A549 (cell line): ENCODE measurements at regions not wholly inside any gene's neighbourhood (a gene's known extent, or its start where the extent isn't known, plus 50 kb on each side); places are given as distances from the start of the nearest gene placed in this dataset.

Experiments
- BHLHE40 ChIP-seq: IDR thresholded peaks from 2 replicates; pipeline ENCODE4 v1.6.1; 2012; ENCODE audit warnings: low read depth, low read length, inconsistent platforms
- CEBPB ChIP-seq, 2 experiments: fragments of >200 bp in 1 of 2; sonication (Bioruptor Twin) in 1 of 2; formaldehyde crosslinking in 1 of 2; IDR thresholded peaks; 2 replicates each; pipeline ENCODE4 v1.6.1; 2012 to 2016
- CHD2 ChIP-seq: fragments of 150-350 bp; IDR thresholded peaks from 2 replicates; pipeline ENCODE4 v1.6.1; 2014; ENCODE audit warnings: low read length; ENCODE audit not compliant: partially characterized antibody
- EP300 ChIP-seq, 2 experiments: fragments of >200 bp; sonication (Bioruptor Twin); formaldehyde crosslinking; IDR thresholded peaks; 2 replicates in 1 of 2; 3 replicates in 1 of 2; pipeline ENCODE4 v1.6.1; 2016 to 2017
- FOSL2 ChIP-seq, 2 experiments: fragments of 450-650 bp in 1 of 2; fragments of >200 bp in 1 of 2; sonication (Bioruptor Twin) in 1 of 2; formaldehyde crosslinking; IDR thresholded peaks; 2 replicates each; pipeline versions ENCODE4 v1.5.0 to v1.6.1; 2016 to 2020; ENCODE audit warnings: mild to moderate bottlenecking in 1 of 2, moderate library complexity in 1 of 2
- RAD21 ChIP-seq, 2 experiments: fragments of >200 bp in 1 of 2; sonication (Bioruptor Twin) in 1 of 2; formaldehyde crosslinking in 1 of 2; IDR thresholded peaks in 1 of 2; conservative IDR thresholded peaks in 1 of 2; 2 replicates in 1 of 2; 3 replicates in 1 of 2; pipeline ENCODE4 v1.6.1; 2012 to 2018; ENCODE audit warnings: inconsistent platforms in 1 of 2
- TP53 ChIP-seq: fragments of 250-450 bp; sonication (Bioruptor Pico); IDR thresholded peaks from 2 replicates; pipeline ENCODE4 v1.5.0; 2021; ENCODE audit warnings: mild to moderate bottlenecking, moderate library complexity
- TF ChIP-seq, protein P1 (sequence below): fragments of >200 bp; sonication (Bioruptor Twin); formaldehyde crosslinking; IDR thresholded peaks from 3 replicates; pipeline ENCODE4 v1.5.1; 2016
- TF ChIP-seq, protein P2 (sequence below): IDR thresholded peaks from 2 replicates; pipeline ENCODE4 v1.6.1; 2012
- TF ChIP-seq, protein P3 (sequence below): fragments of >200 bp; sonication (Bioruptor Twin); formaldehyde crosslinking; IDR thresholded peaks from 3 replicates; pipeline ENCODE4 v1.6.1; 2016

DNA sequence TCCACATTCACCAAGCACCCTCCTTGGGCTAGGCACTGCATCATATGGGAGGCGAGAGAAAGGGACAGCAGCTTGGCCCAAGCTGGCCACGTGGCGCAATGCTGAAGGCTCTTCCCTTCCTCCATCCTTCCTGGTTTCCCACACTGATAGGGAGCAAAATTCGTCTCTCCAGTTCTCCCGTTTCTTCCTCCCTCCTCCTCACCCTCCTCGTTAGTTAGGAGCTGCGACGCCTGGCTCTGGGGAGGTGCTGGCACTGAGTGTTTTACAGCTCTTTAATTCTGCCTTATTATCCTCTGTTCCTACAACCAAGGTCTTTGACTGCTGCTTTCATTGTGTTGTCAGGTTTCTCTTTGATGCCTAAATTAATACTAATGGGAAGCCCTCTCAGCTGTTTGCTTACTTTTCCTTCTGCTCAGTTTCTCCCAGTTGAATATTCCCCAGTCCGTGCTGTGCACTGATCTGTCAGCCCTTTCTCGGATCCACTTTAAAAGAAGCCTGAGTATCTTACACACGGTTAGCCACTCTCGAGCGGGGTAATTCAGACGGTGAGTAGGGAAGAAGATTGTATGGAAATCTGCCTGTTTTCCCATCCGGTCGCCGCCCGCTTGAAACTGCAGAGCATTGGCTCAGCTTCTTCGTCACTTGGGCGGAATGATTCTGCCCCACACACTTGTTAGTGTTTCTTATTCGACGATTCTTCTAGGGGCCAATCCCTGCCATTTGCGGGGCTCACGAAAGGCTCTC is 56.2 kb upstream of the SMYD2 start:
- TF ChIP-seq, protein P1, sequence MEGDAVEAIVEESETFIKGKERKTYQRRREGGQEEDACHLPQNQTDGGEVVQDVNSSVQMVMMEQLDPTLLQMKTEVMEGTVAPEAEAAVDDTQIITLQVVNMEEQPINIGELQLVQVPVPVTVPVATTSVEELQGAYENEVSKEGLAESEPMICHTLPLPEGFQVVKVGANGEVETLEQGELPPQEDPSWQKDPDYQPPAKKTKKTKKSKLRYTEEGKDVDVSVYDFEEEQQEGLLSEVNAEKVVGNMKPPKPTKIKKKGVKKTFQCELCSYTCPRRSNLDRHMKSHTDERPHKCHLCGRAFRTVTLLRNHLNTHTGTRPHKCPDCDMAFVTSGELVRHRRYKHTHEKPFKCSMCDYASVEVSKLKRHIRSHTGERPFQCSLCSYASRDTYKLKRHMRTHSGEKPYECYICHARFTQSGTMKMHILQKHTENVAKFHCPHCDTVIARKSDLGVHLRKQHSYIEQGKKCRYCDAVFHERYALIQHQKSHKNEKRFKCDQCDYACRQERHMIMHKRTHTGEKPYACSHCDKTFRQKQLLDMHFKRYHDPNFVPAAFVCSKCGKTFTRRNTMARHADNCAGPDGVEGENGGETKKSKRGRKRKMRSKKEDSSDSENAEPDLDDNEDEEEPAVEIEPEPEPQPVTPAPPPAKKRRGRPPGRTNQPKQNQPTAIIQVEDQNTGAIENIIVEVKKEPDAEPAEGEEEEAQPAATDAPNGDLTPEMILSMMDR: no peak
- TF ChIP-seq EP300 (IDR thresholded peaks at IDR 0.05) (no peak), RAD21 (conservative IDR thresholded peaks at IDR 0.05 in 1 of 2, IDR thresholded peaks at IDR 0.05 in 1 of 2) (no peak), CEBPB (IDR thresholded peaks at IDR 0.05) (no peak), BHLHE40 (no peak), TP53 (CRISPR knock-in tag) (no peak), FOSL2 (IDR thresholded peaks at IDR 0.05) (no peak), FOSL2 (CRISPR knock-in tag; IDR thresholded peaks at IDR 0.05) (no peak), CHD2 (no peak)
- TF ChIP-seq, protein P2, sequence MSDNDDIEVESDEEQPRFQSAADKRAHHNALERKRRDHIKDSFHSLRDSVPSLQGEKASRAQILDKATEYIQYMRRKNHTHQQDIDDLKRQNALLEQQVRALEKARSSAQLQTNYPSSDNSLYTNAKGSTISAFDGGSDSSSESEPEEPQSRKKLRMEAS: no peak
- TF ChIP-seq, protein P3, sequence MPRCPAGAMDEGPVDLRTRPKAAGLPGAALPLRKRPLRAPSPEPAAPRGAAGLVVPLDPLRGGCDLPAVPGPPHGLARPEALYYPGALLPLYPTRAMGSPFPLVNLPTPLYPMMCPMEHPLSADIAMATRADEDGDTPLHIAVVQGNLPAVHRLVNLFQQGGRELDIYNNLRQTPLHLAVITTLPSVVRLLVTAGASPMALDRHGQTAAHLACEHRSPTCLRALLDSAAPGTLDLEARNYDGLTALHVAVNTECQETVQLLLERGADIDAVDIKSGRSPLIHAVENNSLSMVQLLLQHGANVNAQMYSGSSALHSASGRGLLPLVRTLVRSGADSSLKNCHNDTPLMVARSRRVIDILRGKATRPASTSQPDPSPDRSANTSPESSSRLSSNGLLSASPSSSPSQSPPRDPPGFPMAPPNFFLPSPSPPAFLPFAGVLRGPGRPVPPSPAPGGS: no peak
